ENCODE measurements at regions not wholly inside any gene's neighbourhood (a gene's known extent, or its start where the extent isn't known, plus 50 kb on each side); places are given as distances from the start of the nearest gene placed in this dataset.
"Not testable (repeated sequence)": the region's sequence is repeated elsewhere in the genome, so short reads cannot be mapped to it uniquely, and the experiment has no call there.

DNA sequence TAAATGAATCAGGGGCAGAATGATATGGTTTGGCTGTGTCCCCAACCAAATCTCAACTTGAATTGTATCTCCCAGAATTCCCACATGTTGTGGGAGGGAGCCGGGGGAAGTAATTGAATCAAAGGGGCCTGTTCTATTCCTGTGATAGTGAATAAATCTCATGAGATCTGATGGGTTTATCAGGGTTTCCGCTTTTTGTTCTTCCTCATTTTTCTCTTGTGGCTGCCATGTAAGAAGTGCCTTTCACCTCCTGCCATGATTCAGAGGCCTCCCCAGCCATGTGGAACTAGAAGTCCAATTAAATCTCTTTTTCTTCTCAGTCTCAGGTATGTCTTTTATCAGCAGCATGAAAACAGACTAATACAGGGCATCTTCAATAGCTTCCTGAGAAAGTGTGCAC lies 107.0 kb downstream of the OTUD1 start:
- not testable (repeated sequence) for DNase-seq

DNA sequence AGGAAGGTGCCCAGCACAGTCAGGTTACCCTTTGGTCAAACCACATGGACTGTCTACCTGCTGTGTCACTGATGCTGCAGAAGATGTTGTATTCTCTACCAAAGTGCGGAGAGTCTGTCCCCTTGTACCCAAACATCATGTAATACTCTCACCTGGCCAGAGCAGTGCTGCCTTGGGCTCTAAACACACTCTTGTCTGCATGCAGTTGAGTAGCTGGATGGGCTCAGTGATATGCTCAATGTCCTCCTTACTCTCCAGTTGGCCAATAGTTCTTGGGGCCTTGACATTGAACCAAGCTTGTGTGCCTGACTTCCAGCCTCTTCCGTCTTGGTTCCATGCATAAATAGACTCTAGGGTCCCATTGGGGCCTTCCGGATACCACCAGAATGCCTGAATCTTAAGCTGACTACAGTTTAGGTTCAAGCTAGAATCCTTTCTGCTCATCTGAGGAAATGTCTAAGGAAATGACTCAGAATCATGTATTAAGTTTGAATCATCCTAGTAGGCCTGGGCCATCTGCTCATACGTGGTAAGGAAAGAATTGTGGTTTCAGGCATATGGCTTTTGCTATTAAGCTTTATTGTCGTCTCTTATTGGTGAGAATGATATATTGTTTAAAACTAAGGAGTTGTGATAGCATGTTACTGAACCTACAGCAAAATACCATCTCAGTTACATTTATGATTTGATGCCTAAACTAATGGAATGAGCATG lies 118.0 kb downstream of the OTUD1 start:
- no peak for DNase-seq

DNA sequence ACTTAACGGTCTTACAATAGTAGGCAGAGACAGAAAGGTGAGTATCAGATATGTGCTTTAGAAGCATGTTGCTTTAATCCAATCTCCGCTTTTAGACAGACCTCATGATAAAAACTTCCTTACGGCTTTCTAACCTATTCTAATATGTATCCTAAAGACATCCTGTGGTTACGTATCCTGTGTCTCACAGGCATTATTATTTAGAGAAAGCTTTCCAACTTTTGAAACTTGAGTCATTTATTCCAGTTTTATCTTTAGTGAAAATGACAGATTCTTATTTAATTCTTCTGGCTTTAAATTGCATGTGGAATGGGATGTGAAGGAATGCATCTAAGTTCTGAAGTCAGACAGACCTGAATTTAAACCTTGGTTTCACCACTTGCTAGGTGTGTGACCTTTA lies 118.9 kb downstream of the OTUD1 start:
- DNase-seq, result no peak

DNA sequence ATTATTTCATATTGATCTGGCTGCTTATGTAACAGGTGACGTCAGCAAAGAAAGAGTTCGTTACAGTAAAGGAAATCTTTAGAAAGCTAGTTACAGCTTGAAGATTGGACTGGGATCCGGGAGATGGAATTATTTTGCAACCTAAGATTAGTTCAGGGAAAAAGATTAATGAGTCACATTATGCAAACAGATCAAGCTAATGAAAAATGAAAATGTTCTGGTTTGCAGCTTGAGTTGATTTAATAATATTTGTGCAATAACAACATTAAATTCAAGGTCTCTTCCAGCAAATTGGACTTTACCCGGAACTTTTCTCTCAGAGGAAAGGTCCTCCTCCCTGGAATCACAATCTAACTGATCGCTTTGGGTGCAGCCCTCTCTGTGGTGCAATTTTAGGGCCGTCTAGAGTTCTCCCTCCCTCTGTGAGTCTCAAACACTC lies 119.5 kb downstream of the OTUD1 start:
- no peak for DNase-seq

DNA sequence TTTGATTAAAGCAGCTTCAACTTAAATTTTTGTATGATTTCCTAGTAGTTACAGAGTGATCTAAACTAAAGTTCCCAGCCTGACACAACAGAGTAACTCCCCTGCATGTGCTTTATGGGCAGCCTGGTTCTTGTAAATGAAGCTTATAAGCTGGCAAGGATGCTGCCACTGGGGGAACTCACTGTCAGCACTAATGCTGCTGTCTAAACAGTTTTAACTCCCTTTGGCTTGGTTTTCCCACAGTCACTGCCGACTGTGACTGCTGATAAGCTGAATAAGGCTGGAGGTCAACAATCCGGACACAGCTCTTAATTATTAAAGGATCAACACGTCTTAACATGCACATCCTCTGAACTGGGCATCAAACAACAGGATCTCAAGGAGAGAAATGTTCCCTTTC lies 130.1 kb downstream of the OTUD1 start:
- no peak for DNase-seq

DNA sequence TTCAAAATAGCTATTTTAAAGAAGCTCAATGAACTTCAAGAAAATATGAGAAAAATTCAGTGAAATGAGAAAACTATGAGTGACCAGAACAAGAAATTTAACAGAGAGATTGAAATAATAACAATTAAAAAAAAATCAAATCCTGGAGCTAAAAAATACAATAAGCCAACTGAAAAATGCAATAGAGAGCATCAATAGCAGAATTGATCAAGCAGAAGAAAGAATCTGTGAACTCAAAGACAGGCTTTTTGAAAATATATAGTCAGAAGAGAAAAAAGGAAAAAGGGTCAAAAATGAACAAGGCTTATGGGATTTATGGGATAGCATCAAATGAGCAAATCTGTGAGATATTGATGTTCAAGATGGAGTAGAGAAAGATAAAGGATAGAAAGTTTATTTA lies 133.0 kb downstream of the OTUD1 start:
- no peak for DNase-seq

DNA sequence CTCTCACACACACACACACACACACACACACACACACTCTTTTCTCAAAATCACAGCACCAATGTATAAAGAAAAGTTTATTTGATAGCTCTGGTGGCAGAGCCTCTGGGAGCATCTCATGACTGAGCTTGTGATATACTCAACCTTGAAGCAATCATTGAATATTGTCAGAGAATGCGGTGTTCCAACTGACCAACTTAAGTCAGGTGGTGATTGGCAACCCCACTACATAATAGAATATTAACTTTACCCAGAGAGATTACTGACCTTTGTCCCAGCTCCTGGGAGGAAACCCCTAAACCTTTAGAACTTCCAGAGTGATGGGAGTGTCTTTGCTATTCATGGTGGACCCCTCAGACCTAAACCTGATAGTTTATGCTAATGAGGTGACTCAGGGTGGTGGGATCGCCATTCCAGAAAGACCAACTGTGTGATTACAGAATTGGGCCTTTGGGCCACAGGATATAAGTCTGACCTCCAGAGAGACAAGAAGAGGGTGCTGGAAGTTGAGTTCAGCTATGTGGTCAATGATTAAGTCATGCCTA lies 143.1 kb downstream of the OTUD1 start:
- no peak for DNase-seq

DNA sequence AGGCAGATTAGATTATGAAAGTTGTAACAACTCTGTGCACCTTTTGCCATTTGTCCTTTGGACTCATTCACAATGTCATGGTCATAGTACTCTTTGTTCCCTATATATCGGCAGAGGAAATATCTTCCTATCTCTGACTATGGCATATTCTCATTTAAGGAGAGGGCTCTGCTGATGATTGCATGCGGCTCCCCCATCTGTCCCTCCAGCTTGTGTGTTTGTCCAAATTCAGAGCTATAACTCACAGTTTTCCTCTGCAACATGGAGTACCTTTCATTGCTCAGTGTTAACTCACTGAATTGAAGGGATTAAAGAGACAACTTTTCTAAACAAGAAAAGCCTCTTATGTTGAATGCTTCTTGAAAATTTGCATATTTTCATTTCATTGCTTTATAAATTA lies 145.5 kb downstream of the OTUD1 start:
- DNase-seq, result no peak

DNA sequence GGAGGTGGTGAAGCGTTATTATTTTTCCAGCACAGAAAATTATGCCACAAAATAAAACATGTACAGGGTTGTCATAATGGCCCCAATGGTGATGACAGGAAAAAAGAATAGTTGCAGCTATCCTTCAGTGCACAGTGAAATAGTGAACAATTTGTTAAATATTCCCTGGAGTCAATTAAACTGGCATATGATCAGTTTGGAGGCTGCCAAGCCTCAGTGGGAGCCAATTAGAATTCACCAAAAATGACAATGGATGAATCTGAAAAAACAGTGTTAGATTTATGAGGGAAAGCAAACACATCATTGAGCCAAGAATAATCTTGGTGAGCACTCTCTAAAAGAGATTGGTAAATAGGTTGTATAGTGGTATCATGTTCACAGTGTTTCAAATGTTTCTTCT lies 146.3 kb downstream of the OTUD1 start:
- no peak for DNase-seq

DNA sequence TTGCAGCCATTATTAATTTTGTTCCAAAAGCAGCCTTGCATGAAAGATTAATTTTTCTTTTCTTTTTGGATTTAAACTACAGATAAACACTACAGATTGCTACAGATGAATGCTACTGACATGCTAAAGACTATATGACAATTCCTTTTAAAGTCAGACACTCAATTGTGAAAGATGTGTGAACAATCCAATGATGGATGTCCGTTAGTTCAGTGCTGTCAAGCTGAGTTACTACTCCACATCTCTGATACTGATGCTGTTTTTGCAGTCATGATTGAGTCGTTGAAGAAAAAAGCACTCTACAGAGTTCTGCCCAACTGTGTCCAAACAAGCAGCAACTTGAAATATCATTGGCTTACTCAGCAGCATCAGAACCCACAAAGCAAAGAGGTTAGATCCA lies 146.8 kb downstream of the OTUD1 start:
- DNase-seq, result no peak

DNA sequence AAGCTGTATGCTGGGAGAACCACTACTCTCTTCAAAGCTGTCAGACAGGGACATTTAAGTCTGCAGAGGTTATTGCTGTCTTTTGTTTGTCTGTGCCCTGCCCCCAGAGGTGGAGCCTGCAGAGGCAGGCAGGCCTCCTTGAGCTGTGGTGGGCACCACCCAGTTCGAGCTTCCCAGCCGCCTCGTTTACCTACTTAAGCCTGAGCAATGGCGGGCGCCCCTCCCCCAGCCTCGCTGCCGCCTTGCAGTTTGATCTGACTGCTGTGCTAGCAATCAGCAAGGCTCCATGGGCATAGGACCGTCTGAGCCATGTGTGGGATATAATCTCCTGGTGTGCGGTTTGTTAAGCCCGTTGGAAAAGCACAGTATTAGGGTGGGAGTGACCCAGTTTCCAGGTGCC lies 156.4 kb downstream of the OTUD1 start:
- DNase-seq, result not testable (repeated sequence)

DNA sequence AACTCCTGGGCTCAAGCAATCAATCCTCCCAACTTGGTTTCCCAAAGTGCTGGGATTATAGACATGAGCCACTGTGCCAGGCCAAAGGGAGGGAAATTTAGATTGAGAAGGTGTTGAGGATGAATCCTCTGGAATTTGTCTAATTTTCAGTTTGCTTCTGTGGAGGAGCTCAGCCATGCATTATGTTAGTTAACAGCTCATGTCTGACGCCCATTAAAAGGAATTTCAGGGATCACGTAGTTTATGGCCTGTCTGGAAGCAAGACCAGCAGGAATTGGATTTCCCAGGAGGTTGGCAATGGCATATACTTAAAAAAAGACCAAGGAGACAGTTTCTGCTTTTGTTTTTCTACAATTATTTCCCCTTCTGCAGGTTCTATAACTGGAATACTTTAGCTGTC lies 165.7 kb downstream of the OTUD1 start:
- no peak for DNase-seq

DNA sequence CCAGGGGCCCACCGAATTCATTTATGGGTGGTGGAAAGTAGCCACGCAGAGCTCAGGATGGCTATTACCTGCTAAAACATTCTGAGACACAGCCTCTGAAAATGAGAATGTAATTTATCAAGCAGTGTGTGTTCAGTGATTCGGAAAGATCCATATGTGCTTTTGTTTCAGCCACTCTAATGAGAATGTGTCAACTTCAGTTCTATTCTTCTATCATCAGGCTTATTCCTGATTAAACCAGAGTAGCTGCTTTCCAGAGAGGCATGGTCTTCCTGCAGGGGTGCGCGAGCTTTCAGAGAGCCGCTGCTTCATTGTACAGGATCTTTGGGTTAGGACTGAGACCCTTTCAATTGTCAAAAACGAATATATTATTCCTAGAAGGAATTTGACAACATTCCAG lies 167.6 kb downstream of the OTUD1 start:
- DNase-seq, result no peak

DNA sequence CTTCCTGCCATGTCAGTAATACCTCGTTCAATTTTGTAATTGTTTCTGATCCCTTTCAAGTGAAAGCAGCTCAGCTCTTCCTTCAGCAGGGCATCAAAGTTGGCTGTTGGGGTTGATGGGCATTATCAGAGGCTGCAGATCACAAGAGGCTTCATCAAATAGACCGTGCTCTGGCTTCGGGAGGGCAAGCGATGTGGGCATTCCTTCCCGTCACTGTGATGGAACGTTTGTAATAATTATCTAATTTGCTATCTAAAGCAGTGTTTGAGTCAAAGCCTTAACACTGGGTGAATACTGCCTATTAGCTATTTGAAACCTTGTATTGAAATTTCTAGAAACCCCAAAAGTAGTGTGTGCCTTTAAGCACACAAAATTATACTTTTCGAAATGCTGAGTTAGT lies 170.1 kb downstream of the OTUD1 start:
- DNase-seq, result no peak

DNA sequence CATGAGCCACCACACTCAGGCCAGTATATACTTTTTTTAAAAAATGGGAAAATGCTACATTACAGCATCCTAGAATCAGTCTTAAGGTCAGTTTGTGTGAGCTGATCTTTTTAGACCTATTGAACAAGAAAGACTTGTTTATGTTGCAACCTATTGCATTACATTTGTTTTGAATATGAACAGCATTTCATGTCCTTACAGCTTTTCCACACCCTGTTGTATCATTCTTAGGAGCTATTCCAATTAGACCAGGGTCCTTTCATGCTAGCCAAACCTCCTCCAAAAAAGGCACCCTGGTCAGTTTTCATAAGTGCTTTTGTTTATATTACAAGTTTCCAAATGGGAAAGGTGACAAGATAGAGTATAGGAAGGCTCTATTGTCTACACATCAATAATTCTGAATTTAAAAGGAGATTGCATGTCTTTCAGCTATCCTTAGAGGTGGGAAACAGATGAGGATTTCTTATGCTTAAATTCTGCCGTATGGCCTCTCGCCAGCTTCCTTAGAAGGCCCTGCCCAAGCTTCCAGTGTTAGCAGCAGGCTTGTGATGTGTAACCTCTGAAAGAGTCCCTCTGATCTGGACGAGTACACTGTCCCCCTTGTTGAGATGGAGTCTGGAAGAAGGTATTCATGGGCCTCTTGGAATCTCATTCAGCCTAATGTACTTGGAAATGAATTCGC lies 171.9 kb downstream of the OTUD1 start:
- DNase-seq, result no peak

DNA sequence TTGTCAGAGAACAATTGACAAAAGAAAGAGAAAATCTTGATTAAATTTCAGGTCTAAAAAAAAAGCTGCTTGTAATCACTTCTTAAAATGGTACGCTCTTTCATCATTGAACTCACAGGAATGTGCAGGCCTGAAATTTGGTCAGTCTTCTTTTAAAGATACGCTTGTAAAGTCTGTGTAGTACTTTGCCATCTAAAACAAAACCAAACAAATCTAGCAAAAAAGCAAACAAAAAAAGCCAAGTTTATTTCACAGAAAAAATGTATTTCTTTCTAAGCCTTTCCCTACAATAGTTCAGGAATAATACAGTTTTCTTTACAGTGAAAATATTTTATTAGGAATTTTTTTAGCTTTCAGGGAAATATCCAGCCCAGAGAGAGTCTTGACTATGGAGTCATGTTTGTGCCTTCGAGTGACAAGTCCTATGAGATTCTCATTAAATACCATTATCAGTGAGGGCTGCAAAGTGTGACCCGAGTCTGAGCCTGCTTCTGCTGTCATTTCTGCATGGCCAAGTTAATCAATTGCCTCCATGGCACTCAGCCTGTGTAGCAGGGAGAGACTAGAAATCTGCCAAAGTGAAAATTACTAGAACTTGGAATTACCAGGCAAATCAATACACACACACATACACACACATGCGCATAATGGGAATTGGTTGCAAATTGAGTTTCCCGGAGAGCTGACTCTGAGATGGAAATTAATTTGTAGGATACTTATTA lies 172.6 kb downstream of the OTUD1 start:
- DNase-seq, result no peak

DNA sequence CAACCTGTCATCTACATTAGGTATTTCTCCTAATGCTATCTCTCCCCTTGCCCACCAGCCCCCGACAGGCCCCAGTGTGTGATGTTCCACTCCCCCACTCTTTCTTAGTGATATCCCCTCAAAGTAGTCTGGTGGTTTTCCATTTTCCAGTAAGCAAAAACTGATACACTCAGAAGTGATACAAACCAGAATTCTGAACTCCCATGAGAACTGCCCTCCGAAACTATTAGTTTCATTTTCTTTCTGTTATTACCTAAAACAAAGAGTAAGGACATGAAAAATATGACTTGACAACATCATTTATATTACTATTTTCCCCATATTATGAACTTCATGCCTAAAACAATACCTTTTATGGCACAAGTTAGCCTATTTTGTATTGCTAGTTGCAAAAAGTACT lies 175.0 kb downstream of the OTUD1 start:
- no peak for DNase-seq

DNA sequence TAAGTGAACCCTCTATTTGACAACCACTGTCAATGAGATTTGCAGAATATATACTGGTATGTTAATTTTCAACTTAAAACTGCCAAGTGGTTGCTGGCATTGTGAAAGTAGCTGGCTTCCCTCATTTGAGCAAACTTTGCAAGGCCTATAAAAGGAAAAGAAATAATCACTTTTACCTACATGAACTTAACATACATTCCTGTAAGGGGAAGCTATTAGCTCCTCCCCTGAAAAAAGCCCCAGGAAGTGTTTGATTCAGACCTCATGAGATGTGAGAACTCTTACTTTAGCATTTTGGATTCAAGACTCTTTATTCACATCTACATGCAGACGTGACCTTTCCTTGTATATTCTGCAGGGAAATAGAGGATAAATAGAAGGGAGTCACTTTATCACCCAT lies 175.6 kb downstream of the OTUD1 start:
- DNase-seq, result no peak

DNA sequence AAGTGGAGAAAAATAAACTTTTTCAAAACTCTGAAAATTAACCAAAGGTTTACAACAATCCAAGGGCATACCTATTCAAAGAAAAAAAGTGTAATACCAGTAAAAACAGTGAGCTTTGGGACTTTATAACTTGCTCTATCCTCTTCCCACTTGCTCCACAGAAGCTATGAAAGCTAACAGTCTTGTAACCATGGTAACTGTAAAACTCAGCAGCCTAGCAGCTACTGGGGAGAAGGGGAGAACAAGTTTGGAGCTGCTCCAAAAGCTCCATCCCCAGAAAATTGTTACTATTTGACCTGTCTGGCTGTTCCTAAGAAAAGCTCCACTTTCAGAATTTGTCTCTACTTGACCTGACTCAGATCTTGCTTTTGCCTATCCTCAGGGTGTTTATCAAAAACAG lies 191.5 kb downstream of the OTUD1 start:
- DNase-seq, result no peak

DNA sequence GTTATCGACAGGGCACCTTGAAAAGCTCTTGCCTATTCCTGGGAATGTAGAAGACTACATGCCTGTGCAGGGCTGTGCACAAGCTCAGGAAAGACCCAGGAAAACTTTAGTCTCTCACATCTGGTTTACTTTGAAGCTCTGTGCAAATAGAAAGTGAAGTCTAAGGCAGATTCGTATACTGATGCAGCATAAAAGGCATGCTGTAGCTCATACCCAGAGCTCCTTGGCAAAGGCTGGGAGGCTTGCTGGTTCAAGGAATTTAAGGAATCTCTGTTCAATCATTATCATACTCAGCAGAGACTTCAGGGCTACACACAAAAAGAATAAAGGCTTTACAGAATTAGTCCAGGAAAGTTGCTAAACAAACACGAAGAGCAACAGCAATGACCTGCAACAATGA lies 192.0 kb downstream of the OTUD1 start:
- DNase-seq, result no peak

DNA sequence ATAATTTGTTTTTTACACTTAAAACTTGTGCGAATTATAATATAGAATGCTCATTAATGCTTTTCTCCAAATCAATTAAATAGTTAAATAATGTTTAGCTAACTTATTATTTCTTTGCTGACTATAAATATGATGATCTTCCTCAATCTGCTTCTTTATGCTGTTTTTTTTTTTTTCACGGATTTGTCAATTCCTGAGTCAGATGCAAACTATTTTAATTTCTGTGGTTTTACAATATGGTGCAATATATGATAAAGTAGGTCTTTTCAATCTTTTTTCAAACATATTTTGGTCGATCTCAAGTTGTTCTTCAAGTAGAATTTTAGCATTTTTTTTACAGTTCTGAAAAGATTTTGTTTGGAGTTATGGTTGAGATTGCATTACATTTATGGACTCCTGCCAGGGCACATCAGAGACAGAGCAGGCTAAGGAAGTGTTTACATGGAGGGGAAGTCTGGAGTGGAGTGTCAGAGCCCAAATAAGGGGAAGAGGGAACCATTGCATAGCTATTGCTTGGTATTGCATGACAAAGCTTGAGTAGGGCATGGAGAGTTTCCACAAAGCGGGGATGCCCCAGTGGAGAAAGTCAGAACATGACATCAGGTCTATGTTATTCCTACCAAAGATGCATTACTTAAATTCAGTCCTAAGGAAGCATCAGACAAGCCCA lies 204.4 kb downstream of the OTUD1 start:
- DNase-seq, result no peak

DNA sequence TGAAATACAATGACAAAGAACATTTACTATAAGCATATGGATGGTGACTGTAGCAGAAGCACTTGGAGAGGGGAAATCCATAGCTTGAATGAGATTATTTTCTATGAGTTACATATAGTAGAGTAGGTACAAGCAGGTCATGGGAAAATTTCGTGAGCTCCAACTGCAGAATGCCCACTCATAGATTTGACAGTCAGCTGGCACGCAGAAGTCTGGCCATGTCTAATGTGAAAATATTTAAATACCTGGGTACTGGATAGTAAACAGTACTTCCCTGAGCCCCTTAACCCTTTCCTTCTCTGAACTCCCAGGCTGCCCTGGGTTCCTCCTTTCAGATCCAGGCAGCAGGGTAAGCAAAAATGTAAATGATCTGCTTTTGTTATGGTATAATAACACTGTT lies 209.7 kb downstream of the OTUD1 start:
- no peak for DNase-seq

DNA sequence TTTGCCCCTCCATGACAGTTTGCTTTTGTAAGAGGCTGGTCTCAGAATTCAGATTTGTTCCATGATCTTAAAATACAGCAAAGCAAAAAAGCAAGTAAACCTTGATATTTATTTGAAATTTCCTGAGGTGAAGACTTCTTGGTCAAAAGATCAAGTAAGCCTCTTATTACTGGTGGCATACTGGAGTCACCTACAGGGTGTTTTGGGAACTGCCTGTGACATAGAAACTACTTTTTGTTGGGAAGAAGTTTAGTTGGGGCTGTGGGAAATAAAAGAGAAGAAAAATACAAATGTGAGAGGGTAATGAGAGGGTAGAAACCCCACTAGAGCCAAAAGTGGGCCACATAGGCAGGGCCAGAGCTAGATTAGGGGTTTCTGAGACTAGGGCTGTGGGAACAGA lies 217.9 kb downstream of the OTUD1 start:
- DNase-seq, result peak; percentile 8
